ENCODE measurements at regions not wholly inside any gene's neighbourhood (a gene's known extent, or its start where the extent isn't known, plus 50 kb on each side); places are given as distances from the start of the nearest gene placed in this dataset.

GRCh38 chr17:72448019-72448418, 327.2 kb downstream of the SOX9 start:
- TF ChIP-seq CTCF (conservative IDR thresholded peaks at IDR 0.05 in 1 of 2, IDR thresholded peaks at IDR 0.05 in 1 of 2; ENCODE audit: low read depth in 1 of 2, low read length in 2 of 2): no peak
- no peak for TF ChIP-seq EZH2 (IDR thresholded peaks at IDR 0.05; ENCODE audit: low read length, missing control alignments)

Data from fibroblast of lung (primary cell).